GM18858 (cell line): ENCODE measurements at regions not wholly inside any gene's neighbourhood (a gene's known extent, or its start where the extent isn't known, plus 50 kb on each side); places are given as distances from the start of the nearest gene placed in this dataset.

Experiments
- ATAC-seq: cut with Tn5 transposase; IDR thresholded peaks from one replicate; pipeline ENCODE4 v1.9.1; 2021; ENCODE audit not compliant: unreplicated experiment

- ATAC-seq, result no peak
These were observed 558.2 kb upstream of the JAG1 start for GRCh38 chr20:11231742-11232648.

DNA sequence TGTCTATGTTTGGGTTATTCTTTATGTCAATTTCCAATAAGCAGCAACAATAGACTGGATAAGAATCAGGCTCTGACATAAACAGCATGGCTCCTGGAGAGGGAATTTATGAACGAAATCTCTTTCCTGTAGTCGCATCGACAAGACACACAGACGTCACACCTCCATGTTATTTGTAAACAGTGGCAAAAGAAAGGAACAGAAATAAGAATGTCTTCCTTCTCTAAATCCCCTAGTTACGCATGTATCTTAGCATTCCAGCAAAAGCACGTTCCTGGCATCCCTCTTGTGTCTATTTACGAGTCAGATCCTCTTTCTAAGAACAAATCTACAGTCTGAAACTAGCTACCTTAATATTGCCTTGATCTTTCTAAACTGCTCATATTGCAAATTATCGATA is 559.1 kb upstream of the JAG1 start:
- no peak for ATAC-seq

DNA sequence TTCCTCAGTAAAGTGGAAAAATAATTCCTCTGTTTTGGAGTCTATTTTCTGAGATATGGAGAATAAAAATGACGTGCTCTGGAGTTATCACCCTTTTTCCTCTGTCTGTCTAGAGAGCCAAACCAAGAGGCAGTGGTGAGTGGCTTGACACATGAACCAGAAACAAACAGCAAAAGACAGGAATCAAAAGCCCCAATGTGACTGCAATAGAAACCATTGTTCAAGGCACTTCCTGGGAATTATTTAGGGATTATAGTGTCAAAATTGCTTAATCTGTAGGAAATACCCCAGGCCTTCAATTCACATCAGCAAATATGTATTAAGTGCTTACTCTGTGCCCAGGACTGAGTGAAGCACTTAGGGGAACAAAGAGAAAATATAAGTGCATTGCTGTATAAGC is 560.4 kb upstream of the JAG1 start:
- no peak for ATAC-seq

GRCh38 chr20:11234608-11235007 is 560.8 kb upstream of the JAG1 start:
- peak; percentile 54 for ATAC-seq

GRCh38 chr20:11235058-11235457 is 561.3 kb upstream of the JAG1 start:
- ATAC-seq, result no peak

DNA sequence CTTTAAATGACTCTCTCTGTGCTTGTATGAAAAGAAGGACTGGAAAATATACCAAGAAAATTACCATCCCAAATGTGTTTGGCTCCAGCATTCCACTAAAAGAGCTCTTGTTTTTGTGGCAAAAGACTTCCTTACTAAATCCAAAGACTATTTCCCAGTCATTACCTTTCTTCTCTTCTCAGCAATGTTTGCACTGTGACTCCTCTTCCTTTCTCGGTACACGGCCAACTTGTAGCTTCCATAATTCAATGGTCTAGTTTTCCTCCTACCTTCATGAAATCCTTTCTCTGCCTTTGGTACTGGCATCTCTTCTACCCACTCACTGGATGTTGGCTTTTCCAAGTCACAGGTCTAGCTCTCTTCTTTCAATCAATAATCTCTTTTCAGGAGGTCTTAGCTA is 568.5 kb upstream of the JAG1 start:
- no peak for ATAC-seq

- ATAC-seq, result no peak
These were observed 571.6 kb upstream of the JAG1 start for GRCh38 chr20:11245431-11245830.

- ATAC-seq, result no peak
These were observed 572.5 kb upstream of the JAG1 start for GRCh38 chr20:11246251-11246775.

GRCh38 chr20:11247046-11248010 is 573.5 kb upstream of the JAG1 start:
- ATAC-seq, result no peak

- ATAC-seq, result no peak
These were observed 574.2 kb upstream of the JAG1 start for GRCh38 chr20:11248011-11248409.

DNA sequence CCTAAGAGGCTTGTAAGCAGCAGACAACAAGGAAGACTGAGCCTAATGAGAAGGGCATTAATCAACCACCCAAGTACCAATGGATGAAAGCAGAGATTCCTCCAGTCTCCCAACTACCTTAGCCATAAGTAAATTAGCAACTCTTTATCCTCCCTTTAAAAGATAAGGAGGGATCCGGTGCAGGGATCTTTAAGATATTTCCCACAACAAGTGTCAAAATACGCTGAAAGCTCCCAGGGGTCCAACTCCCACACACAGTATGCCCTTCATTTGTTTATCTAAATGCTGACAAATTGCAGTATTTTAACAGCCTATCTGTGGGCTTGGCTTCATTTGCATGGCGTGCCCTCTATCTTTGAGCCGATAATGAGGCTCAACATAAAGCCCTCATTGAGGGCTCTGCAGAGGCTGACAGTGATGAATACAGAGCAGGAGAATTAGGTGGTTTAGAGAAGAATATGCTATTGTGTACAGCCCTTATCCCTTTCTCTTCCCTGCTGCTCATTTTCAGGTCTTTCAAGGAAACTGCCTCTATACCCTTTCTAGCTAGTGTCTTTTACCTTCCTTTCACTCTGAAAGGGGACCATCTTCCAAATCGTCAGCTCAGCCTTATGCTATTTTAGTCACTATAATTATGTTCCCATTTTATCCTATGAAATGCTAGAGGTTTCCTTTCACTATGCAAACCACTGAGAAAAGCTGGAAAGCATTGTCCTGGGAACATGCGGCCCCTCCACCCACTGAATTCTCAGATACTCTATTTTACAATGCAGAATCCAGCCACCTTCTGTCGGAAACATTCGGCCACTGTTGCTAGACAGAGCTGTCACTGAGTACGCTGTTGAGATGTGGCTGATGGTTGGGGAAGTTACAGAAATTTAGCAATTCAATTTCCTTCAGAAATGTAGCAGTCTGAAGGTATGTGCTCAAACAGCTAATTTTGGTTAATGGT is 575.2 kb upstream of the JAG1 start:
- no peak for ATAC-seq

DNA sequence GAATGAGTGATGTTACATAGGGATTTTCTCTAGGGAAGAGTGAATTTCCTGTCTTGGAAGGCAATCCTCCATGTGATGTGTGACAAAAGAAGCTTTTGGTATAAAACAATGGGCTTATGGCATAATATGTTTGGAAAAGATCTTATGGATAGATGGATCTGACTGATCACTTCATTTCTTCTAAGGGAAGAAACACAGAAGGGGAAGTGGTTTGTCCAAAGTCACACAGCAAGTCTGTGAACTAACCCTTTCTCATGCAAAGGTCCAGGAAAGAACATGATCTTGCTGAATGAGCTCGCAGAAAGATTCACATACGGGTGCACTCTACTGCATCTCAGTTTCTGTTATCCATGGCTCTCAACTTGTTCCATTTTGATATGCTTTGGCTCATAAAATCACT is 575.9 kb upstream of the JAG1 start:
- no peak for ATAC-seq

GRCh38 chr20:11252447-11252846 is 578.6 kb upstream of the JAG1 start:
- ATAC-seq, result no peak

DNA sequence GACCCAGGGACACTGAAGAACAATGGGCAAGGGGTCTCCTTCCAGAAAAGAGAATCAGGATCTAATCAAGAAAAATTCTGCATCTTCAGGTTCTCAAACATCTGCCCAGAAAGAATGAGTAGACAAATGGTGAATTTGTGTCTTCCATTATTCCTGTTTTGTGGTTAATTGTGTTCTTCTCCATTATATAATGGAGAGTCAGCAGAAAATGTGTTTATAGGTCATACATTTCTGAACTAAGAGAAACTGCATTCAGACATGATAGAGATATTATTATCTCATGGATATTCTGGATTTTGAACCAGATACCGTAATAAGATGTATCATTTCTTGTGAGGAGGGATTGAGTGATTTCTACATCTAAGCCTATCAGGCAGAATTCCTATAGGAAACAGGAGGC is 581.7 kb upstream of the JAG1 start:
- no peak for ATAC-seq

GRCh38 chr20:11255860-11256259 is 582.1 kb upstream of the JAG1 start:
- ATAC-seq, result no peak

- ATAC-seq, result no peak
These were observed 586.8 kb upstream of the JAG1 start for GRCh38 chr20:11260611-11261010.

DNA sequence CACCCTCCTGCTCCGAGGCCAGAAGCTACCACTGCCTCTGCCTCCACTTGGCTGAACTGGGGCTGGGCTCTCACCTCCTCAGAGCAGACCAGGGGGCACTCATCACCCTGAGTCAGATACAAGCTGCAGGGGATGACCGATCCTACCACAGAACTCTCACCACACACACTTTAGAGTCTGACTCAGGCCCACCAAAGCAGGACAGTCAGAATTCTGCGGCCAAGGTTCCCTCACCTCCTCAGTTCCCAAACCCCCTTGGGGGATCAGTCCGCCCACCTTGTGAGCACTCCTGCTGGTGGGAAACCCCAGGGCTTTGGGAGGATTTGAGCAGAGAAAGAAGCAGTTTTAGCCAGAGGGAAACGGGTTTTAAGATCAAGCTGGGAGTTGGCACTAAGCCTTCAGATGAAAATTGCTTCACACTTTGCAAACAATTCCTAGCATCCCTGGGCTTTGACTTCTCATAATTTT is 587.8 kb upstream of the JAG1 start:
- ATAC-seq, result no peak

GRCh38 chr20:11266571-11266970 is 592.8 kb upstream of the JAG1 start:
- ATAC-seq, result no peak

DNA sequence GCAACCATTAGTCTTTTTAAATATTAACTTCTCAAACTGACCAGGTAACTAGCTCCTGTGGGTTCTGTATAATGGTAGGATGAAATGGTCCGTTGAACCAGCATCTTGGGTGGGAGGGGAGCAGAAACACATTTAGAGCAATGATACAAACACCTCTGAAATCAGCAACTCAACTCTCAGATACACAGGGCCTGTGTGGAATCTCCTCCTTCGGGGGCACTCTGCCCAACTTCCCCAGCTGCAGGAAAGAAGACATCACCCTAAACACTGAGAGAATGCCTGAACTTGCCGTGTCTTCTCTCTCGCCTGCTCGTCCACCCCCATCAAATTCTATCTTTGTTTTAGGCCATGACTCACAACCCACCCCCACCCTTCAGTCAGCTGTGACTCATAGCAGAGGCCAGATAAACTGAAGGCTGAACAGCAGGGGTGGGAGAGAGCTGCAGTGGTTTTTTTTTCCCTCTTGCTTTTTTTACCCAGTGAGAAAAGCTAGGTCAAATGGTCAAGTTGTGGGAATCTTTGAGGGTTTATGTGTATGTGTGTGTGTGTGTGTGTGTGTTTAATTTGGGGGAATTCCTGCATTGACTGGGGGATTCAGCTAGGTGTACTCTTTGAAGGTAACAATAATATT is 593.4 kb upstream of the JAG1 start:
- ATAC-seq, result peak; percentile 48
